BE2C (cell line): ENCODE measurements at regions not wholly inside any gene's neighbourhood (a gene's known extent, or its start where the extent isn't known, plus 50 kb on each side); places are given as distances from the start of the nearest gene placed in this dataset.

Experiments
- DNase-seq: peaks from one replicate; pipeline ENCODE4 v3.0.0-alpha.2; 2020
- H3K27me3 ChIP-seq: fragments of 250-450 bp; sonication (Bioruptor Pico); 2 replicates; pipeline ENCODE4 v1.5.1; 2020; ENCODE audit warnings: mild to moderate bottlenecking
- H3K36me3 ChIP-seq: fragments of 250-450 bp; sonication (Bioruptor Pico); 2 replicates; pipeline ENCODE4 v1.5.1; 2020; ENCODE audit warnings: mild to moderate bottlenecking
- H3K4me1 ChIP-seq: fragments of 250-450 bp; sonication (Bioruptor Pico); 2 replicates; pipeline ENCODE4 v1.5.1; 2020
- H3K4me3 ChIP-seq: 2 replicates; pipeline ENCODE4 v1.5.1; 2011; ENCODE audit warnings: low read depth, low read length
- H3K9me3 ChIP-seq: fragments of 250-450 bp; sonication (Bioruptor Pico); 2 replicates; pipeline ENCODE4 v1.5.1; 2020
- CTCF ChIP-seq: IDR thresholded peaks from 2 replicates; pipeline ENCODE4 v1.5.1; 2012; ENCODE audit warnings: mild to moderate bottlenecking, low read depth, low read length

GRCh38 chr4:1579901-1580691 lies 104.0 kb downstream of the FAM53A start:
- Histone ChIP-seq H3K4me1 (0 out of 2 replicates have a peak, but pooled peaks cover 8% of the 10 kb centered on the region), H3K4me3 (peak overlapping the region; percentile 57), H3K36me3 (no peaks in the 10 kb centered on the region), H3K27me3 (peaks cover 36% of the 10 kb centered on the region), H3K9me3 (no peaks in the 10 kb centered on the region)
- peak; percentile 98 for DNase-seq
- TF ChIP-seq CTCF: no peak

GRCh38 chr4:1579001-1579900 lies 104.9 kb downstream of the FAM53A start:
- no peak for DNase-seq
- Histone ChIP-seq H3K4me3 (peak overlapping the region; percentile 57), H3K27me3 (peaks cover 37% of the 10 kb centered on the region), H3K36me3 (no peaks in the 10 kb centered on the region), H3K9me3 (no peaks in the 10 kb centered on the region), H3K4me1 (0 out of 2 replicates have a peak, but pooled peaks cover 8% of the 10 kb centered on the region)
- no peak for TF ChIP-seq CTCF

GRCh38 chr4:1578251-1578773 lies 105.8 kb downstream of the FAM53A start:
- Histone ChIP-seq H3K4me1 (0 out of 2 replicates have a peak, but pooled peaks cover 8% of the 10 kb centered on the region), H3K4me3 (no peak overlapping the region), H3K36me3 (no peaks in the 10 kb centered on the region), H3K27me3 (peaks cover 37% of the 10 kb centered on the region), H3K9me3 (no peaks in the 10 kb centered on the region)
- TF ChIP-seq CTCF: no peak
- DNase-seq: no peak

GRCh38 chr4:1577822-1578217 lies 106.3 kb downstream of the FAM53A start:
- no peak for DNase-seq
- H3K4me1 ChIP-seq: 0 out of 2 replicates have a peak, but pooled peaks cover 8% of the 10 kb centered on the region
- no peak overlapping the region for H3K4me3 ChIP-seq
- H3K27me3 ChIP-seq: peaks cover 37% of the 10 kb centered on the region
- no peak for TF ChIP-seq CTCF
- H3K9me3 ChIP-seq: no peaks in the 10 kb centered on the region
- no peaks in the 10 kb centered on the region for H3K36me3 ChIP-seq

GRCh38 chr4:1576961-1577821 lies 106.9 kb downstream of the FAM53A start:
- H3K4me1 ChIP-seq: 0 out of 2 replicates have a peak, but pooled peaks cover 8% of the 10 kb centered on the region
- TF ChIP-seq CTCF: no peak
- no peak for DNase-seq
- peaks cover 37% of the 10 kb centered on the region for H3K27me3 ChIP-seq
- H3K4me3 ChIP-seq: no peak overlapping the region
- no peaks in the 10 kb centered on the region for H3K36me3 ChIP-seq
- H3K9me3 ChIP-seq: no peaks in the 10 kb centered on the region
